Hypothalamus (tissue), 51 donors: ENCODE measurements at regions not wholly inside any gene's neighbourhood (a gene's known extent, or its start where the extent isn't known, plus 50 kb on each side); places are given as distances from the start of the nearest gene placed in this dataset.

Source experiments
- DNase-seq, 51 donors: peaks; one replicate each; lab custom pipeline; 2025; lab: John Stamatoyannopoulos, UW

- no peak for DNase-seq
These were observed 368.1 kb upstream of the MAD2L1 start for GRCh38 chr4:120434756-120435155.

- DNase-seq: no peak
These were observed 365.7 kb upstream of the MAD2L1 start for GRCh38 chr4:120432301-120432860.

GRCh38 chr4:120431180-120431579 is 364.5 kb upstream of the MAD2L1 start:
- DNase-seq: no peak

- DNase-seq: no peak
These were observed 351.5 kb upstream of the MAD2L1 start for GRCh38 chr4:120418146-120418545.

- DNase-seq: no peak
These were observed 349.2 kb upstream of the MAD2L1 start for GRCh38 chr4:120415896-120416295.

GRCh38 chr4:120406960-120407359 is 340.3 kb upstream of the MAD2L1 start:
- DNase-seq: no peak

GRCh38 chr4:120403296-120403695 is 336.6 kb upstream of the MAD2L1 start:
- DNase-seq: no peak

GRCh38 chr4:120400441-120400840 is 333.8 kb upstream of the MAD2L1 start:
- no peak for DNase-seq

GRCh38 chr4:120399826-120400225 is 333.2 kb upstream of the MAD2L1 start:
- DNase-seq: no peak

- no peak for DNase-seq
These were observed 329.1 kb upstream of the MAD2L1 start for GRCh38 chr4:120395746-120396145.

GRCh38 chr4:120355881-120356280 is 289.2 kb upstream of the MAD2L1 start:
- no peak for DNase-seq

GRCh38 chr4:120354381-120354780 is 287.7 kb upstream of the MAD2L1 start:
- DNase-seq: no peak

- no peak for DNase-seq
These were observed 286.6 kb upstream of the MAD2L1 start for GRCh38 chr4:120353235-120353634.

- no peak for DNase-seq
These were observed 286.1 kb upstream of the MAD2L1 start for GRCh38 chr4:120352739-120353138.

- no peak for DNase-seq
These were observed 282.3 kb upstream of the MAD2L1 start for GRCh38 chr4:120348948-120349347.

- DNase-seq: no peak
These were observed 281.9 kb upstream of the MAD2L1 start for GRCh38 chr4:120348521-120348920.

GRCh38 chr4:120331486-120332370 is 265.1 kb upstream of the MAD2L1 start:
- no peak for DNase-seq

- DNase-seq: no peak
These were observed 262.7 kb upstream of the MAD2L1 start for GRCh38 chr4:120329386-120329785.

GRCh38 chr4:120327276-120327675 is 260.6 kb upstream of the MAD2L1 start:
- DNase-seq: no peak

- no peak for DNase-seq
These were observed 252.6 kb upstream of the MAD2L1 start for GRCh38 chr4:120319046-120319767.

- no peak for DNase-seq
These were observed 251.7 kb upstream of the MAD2L1 start for GRCh38 chr4:120318196-120318846.
